ENCODE measurements at regions not wholly inside any gene's neighbourhood (a gene's known extent, or its start where the extent isn't known, plus 50 kb on each side); places are given as distances from the start of the nearest gene placed in this dataset.
"Not testable (repeated sequence)": the region's sequence is repeated elsewhere in the genome, so short reads cannot be mapped to it uniquely, and the experiment has no call there.

- no peak for DNase-seq (ENCODE audit: low read depth)
- H3K4me3 ChIP-seq (ENCODE audit: low read length): no peak overlapping the region
- no peak for TF ChIP-seq CTCF (conservative IDR thresholded peaks at IDR 0.05; ENCODE audit: low read depth, low read length)
Observed at GRCh38 chr6:76982476-76983199, 480.7 kb downstream of the HTR1B start.

- H3K4me3 ChIP-seq (ENCODE audit: low read length): no peak overlapping the region
- no peak for DNase-seq (ENCODE audit: low read depth)
Observed at GRCh38 chr6:76972474-76972873, 490.8 kb downstream of the HTR1B start.

GRCh38 chr6:76959177-76959576 lies 504.1 kb downstream of the HTR1B start:
- not testable (repeated sequence) for DNase-seq (ENCODE audit: low read depth); H3K4me3 ChIP-seq (ENCODE audit: low read length)

More at GRCh38 chr6:76972474-76972873, 490.8 kb downstream of the HTR1B start:
- no peak for TF ChIP-seq CTCF (conservative IDR thresholded peaks at IDR 0.05; ENCODE audit: low read depth, low read length)

- no peak overlapping the region for H3K4me3 ChIP-seq (ENCODE audit: low read length)
- TF ChIP-seq CTCF (conservative IDR thresholded peaks at IDR 0.05; ENCODE audit: low read depth, low read length): no peak
- DNase-seq (ENCODE audit: low read depth): no peak
Observed at GRCh38 chr6:76942203-76942966, 520.9 kb downstream of the HTR1B start.

GRCh38 chr6:76940191-76940590 lies 523.1 kb downstream of the HTR1B start:
- no peak for TF ChIP-seq CTCF (conservative IDR thresholded peaks at IDR 0.05; ENCODE audit: low read depth, low read length)
- DNase-seq (ENCODE audit: low read depth): no peak
- H3K4me3 ChIP-seq (ENCODE audit: low read length): no peak overlapping the region

- no peak for TF ChIP-seq CTCF (conservative IDR thresholded peaks at IDR 0.05; ENCODE audit: low read depth, low read length)
- no peak for DNase-seq (ENCODE audit: low read depth)
- H3K4me3 ChIP-seq (ENCODE audit: low read length): no peak overlapping the region
Observed at GRCh38 chr6:76914737-76915136, 548.6 kb downstream of the HTR1B start.

- DNase-seq (ENCODE audit: low read depth); H3K4me3 ChIP-seq (ENCODE audit: low read length): not testable (repeated sequence)
Observed at GRCh38 chr6:76905541-76905940, 557.8 kb downstream of the HTR1B start.

GRCh38 chr6:76892542-76892941 lies 570.7 kb downstream of the HTR1B start:
- TF ChIP-seq CTCF (conservative IDR thresholded peaks at IDR 0.05; ENCODE audit: low read depth, low read length): no peak

More at GRCh38 chr6:76892542-76892941, 570.7 kb downstream of the HTR1B start:
- DNase-seq (ENCODE audit: low read depth): no peak
- no peak overlapping the region for H3K4me3 ChIP-seq (ENCODE audit: low read length)

Measured in retinal pigment epithelial cell (primary cell).